ENCODE measurements at regions not wholly inside any gene's neighbourhood (a gene's known extent, or its start where the extent isn't known, plus 50 kb on each side); places are given as distances from the start of the nearest gene placed in this dataset.

DNA sequence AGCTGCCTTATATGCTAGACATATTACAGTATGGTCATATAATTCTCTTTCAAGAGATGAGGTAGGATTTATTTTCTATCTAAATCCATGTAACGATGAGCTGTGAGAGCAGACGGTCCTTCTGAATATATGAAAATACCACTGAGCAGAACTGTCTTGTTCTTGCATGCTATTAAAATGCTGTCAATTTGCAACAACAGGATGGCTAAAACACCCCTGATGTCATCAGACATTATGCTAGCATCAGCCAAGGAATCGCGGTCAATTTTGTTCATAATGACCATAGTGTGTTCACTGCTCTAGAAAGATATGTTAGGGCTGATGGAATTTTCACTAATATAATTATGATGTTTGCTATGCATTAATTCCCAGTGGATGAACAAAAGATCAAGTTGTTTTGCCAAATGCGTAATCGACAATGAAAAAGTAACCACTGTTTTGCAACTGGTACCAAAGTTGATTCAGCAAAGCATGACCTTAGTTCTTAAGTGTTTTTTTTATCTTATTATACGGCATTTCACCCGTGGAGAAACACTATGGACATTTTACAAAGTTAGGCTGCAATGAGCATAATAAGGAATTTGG lies 765.4 kb upstream of the NR2F2 start:
- DNase-seq (ENCODE audit: low read depth) = no peak

DNA sequence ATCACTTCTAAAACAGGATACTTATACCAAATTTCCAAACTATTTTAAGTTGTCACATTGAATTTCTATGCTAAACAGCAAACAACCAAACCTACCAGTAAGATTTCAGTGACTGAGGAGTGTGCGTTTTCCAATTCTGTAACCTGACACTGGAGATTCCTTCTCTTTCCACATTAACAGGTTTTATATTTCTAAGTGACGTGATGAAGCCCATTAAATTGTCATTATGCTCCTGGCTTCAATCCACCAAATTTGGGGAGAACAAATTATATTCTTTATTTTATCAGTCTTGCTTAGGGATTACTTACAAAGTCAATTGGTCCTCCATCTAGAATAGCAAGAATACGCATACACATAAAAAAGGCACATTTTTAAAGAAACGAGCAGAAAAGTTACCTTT lies 764.8 kb upstream of the NR2F2 start:
- DNase-seq (ENCODE audit: low read depth) = no peak

DNA sequence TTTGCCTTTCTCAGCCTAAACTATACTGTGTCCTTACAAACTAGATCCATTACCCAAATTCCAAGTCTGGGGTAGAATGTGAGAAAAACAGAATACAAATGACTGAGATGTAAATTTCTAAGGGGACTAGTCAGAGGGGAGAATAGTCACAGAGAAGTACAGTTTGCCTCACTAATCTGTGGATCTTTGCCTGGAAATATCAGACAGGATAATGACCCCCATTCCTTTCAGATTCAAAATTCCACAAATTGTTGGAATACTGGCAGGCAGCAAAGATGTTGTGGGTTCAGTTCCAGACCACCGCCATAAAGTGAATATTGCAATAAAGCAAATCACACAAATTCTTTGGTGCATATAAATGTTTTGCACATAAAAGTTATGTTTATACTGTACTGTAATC lies 762.8 kb upstream of the NR2F2 start:
- DNase-seq (ENCODE audit: low read depth) = no peak

DNA sequence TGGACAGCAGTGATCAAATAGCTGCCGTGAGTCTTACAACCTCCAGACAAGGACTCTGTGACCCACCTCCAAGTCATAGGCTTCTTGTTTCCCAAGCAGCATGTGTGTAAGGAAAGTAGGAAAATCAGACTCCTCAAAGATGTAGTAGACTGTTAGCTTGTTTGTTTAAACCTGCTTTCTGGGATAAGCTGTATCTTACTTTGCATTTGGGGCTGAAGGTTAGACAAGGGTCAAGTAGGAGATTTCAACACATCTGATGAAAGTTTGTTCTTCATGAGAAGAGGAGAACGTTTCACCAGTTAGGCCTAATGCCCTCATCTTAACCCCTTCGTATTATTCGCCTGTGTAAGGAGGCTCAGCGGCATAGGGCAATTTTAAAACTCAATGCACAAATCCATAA lies 756.4 kb upstream of the NR2F2 start:
- no peak for DNase-seq (ENCODE audit: low read depth)

DNA sequence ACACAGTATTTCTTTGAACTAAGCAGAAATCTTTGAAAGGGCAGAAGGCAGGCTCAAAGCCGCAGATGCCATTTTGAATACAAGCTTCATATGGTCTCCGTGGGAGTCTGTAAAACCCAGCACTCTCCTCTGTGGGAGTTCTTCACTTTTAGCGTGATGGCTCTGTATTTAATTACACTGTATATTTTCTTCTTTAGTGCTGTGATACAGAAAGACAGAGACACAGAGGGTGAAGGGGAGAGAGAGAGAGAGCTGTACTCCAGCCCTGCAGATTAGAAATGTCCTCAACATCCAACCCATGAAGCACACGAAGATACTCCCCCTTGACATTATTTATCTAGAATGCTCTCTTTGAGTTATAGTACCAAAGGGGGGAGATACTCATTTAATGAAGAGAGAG lies 752.6 kb upstream of the NR2F2 start:
- DNase-seq (ENCODE audit: low read depth) = no peak

DNA sequence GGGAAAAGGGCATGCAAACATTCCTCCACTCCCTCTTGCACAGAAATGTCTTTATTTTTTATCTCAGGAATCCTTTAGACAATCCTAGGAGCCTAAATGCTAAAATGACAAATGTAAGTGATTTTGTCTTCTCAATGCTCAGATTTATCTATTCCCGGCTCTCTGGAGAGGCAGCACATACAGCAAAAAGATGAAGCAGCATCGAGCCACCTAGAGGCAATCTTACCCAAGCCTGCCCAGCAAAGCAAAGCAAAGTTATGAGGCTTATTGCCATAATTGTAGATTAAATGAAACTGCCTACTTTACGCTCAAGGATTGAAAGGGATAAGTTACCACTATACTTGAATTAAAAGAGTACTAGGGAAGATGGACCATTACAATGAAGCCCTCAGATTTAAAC lies 750.4 kb upstream of the NR2F2 start:
- DNase-seq (ENCODE audit: low read depth) = no peak

DNA sequence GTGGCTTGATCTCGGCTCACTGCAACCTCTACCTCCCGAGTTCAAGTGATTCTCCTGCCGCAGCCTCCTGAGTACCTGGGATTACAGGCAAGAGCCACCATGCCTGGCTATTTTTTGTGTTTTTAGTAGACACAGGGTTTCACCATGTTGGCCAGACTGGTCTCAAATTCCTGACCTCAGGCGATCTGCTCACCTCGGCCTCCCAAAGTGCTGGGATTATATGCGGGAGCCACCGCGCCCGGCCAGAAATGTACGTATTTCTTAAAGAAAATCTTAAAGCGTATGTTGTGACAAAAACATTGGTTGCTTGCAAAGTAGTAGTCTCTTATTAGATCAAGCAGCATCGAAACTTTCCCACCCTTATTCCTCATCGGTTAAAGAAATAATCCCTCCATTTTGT lies 748.9 kb upstream of the NR2F2 start:
- DNase-seq (ENCODE audit: low read depth) = no peak

DNA sequence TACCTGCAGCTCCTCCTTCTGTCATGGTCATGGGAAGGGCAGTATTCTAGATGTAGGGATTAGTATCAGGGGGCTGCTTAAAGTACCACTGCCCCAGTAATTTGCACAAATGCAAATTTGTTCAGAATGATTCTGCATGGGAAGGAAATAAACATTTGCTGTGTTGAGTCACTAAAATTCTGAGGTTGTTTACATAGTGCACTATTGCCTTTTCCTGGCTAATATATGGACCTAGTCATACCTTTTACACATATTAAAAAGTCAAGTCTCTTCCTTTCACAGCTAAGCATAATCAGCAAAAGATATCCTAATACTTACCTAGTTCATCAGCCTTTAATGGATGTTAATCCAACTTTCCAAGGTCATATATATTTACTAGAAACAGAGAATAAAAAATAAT lies 746.4 kb upstream of the NR2F2 start:
- no peak for DNase-seq (ENCODE audit: low read depth)

DNA sequence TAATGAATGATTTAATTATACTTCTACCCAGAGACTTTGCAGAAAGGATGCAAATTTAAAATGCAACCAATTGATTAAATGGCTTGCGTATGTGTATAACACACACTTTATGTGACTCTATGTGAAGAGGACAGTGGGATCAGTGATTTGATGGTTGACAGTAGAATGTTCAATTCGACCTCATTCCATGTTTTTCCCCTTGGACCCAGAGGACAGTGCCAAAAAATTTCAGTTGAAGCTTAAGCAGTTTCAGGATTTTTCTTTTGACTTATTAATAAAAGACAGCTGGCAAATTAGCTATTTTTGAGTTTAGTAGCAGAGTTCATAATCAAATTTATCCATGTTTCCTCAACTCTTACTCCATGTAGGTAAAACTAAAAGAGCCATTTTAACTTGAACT lies 742.4 kb upstream of the NR2F2 start:
- DNase-seq (ENCODE audit: low read depth) = no peak

DNA sequence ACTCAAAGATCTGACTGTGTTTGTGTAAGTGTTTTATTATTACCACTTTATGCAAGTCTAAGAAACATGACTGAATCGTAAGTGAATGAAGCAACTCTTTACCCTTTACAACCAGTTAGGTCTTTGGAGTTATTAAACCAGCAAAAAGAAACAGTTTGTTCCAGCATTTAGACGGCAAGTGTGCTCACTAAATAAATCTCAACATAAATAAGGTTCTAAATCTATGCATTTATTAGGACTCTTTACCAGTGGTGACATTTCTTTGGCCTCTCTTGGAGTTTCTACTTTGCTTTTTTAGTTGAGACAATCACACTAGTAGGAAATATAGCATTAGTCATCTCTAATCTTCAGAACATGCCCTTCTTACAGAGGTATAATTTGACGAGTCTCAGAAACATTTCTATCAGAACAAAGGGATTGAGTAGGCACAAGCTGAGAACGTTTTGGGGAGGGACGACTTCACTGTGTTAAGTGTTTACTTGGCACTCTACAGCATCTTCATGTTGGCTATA lies 739.9 kb upstream of the NR2F2 start:
- DNase-seq (ENCODE audit: low read depth) = no peak

DNA sequence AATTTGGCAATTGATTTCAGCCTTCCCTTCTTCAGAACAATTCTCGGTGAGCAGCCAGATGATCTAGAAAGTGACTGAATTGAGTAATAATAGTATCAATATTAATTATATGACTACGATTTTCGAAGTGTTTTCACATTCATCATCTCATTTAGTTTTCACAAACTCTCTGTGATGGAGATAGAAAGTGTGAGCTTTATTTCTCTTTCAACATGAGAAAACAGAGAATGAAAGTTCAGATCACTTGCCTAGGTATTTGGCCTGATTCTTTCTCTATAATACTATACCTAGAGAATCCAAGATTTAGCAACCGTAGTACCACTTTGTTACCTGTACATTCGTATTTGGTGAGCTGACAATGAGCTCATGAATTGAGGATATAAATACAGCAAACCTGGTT lies 739.2 kb upstream of the NR2F2 start:
- no peak for DNase-seq (ENCODE audit: low read depth)

DNA sequence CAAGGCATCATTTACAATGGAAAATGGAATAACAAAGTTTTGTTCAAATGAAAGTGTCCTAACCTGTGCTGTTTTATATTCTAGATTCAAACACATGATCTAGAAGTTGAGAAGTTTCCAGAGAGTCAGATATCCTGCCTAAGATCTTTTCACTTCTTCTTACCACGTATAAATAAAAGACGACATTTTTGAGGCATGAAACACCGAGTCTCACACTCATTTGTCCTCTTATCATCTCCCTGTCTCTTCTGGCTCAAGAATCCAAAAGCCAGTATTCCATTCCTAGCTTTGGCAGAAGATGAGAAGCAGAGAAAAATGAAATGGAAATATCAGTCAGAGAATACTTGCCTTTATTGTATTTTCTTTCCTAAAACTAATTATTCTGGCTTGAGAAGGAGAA lies 738.6 kb upstream of the NR2F2 start:
- no peak for DNase-seq (ENCODE audit: low read depth)

DNA sequence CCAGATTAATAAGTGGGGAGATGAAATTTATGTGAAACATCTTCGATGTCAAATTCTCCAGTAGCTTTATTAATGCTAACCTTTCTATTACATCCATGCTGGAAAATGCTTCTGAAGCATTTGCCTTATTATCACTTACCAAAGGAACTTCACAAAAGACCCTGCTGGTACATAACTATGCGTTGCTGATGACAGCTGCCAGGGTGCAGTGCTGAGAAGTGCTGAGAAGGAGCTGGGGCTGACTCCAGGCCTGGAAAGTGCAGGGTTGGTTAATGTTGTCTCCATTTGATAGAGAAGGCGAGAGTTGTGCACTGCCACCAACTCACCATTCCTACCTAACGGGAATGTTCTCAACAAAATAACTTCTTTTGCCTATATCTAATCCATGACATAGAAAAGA lies 736.0 kb upstream of the NR2F2 start:
- no peak for DNase-seq (ENCODE audit: low read depth)

DNA sequence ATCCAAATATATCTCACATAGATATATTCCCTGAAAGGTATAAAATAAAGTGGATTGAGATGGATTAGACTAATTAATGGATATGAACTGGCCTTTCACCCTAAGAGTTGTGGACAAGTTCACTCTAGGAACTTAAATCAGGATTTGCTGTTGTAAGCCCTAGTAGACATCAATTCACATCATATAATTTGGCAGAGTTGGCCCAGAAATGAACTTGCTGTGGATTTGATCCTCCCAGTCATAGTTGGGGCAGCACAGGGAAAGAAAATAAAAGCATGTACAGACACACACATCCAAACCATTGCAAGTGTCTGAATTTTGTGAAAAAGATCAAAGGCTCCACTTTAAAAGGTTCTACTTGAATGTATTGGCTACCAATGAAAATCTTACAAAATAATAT lies 734.7 kb upstream of the NR2F2 start:
- no peak for DNase-seq (ENCODE audit: low read depth)

DNA sequence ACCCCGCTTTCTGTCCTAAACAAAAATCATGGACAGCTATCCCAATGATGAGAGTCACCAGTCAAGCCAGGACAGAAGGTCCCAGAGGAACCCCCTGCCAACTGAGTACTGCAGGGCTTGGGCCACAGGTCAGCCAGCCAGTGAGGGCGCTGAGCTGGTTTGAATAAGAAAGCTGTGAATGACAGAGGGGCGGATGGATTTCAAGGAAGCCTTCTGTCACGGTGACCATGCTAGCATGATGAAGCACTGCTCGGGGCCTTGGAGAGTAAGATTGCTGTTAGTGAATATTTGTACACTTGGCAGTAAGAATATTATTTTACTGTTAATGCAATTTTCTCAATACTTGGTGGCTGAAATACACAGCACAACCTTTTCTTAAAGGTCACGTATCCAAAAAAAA lies 734.0 kb upstream of the NR2F2 start:
- no peak for DNase-seq (ENCODE audit: low read depth)

DNA sequence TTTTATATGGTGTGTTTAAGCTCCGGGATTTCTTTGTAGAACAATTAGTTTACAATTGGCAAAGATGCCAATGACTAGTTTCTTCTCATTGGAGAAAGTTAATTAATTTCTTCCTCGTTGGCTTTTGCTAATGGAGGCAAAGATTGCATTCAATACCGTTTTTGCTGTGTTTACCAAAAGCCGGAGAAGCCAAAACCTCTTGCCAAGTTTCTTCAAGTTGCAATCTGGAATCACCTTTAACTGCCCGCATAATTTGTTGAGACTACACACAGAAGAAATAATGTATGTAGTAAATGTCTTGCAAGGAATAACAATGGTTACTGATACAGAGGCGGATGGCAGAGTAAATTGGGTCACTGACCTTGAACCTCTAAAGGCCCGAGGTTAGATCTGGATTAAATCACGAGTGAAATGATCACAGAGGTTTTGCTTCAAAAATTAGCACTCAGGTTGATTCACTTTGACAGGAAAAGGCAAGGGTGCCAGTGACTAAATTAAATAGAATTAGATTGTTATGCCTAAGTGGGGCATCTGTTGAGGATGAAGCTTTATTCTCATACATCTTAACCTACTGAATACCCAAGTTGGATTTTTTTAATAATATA lies 732.1 kb upstream of the NR2F2 start:
- no peak for DNase-seq (ENCODE audit: low read depth)

DNA sequence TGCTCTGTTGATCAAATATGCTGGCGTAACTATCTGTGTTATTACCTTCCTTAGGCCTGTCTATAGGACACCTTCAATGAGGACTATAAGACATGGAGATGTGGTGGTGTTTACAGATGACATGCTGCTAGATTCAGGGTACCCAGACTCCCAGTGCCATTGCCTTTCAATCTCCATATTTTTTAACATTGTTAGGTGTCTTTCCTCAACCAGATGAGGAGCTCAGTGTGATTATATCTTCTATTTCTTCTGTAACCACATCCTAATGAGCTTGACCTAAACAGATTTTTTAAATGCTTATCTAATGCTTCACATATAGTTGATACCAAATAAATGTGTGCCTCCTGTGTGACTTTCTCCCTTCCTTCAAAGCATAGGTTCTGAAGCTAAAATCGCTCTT lies 730.1 kb upstream of the NR2F2 start:
- DNase-seq (ENCODE audit: low read depth) = no peak

DNA sequence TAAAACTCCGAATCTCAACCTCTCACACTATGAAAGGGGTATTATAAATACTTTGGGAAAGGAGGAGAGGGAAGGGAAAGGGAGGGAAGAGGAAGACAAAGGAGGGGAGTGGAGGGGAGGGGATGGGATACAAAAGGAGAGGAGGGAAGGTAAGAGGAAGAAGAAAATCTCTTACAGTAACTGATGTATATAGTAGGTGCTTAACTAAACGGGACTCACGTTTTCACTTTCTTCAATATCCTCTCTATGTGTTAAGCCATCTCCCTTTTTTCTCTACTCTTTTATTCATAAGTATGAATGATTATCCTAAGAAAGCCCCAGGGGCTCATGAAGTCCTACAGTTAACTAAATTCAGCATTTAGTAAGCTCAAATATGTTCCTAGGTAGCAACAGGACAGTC lies 729.6 kb upstream of the NR2F2 start:
- DNase-seq (ENCODE audit: low read depth) = no peak

DNA sequence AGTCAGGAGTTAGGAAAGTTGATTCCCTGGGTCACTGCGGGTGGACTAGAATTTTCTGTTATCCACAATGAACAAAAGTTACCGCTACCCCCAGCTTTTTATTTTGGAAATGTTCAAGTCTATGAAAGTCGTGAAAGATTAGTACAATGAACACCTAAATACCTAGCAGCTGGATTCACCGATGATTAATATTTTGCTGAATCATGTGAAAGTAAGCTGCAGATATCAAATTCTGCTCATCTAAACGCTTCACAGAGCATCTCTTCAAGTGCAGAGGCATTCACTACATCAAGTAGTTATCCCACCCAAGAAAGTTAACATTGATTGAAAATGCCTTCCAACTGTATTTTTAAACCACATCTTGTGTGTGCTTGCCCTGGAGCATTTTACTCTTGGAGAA lies 729.0 kb upstream of the NR2F2 start:
- DNase-seq (ENCODE audit: low read depth) = no peak

DNA sequence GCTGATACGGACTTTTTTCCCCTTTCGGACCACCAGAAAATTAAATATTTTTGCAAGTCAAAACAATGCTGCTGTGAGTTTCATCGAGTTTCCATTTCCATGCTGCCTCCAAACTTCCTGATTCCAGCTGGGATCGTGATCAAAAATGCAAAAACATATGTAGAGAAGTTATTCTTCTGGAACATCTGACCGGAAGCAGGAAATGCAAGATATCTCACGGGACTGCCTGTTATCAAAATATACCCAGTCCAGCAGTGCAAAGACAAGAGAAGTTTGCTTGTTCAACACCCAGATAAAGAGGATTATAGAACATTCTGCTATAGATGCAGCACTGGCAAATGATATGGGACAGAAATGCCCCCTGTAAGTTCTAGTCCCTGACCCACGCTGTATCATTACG lies 726.7 kb upstream of the NR2F2 start:
- no peak for DNase-seq (ENCODE audit: low read depth)

DNA sequence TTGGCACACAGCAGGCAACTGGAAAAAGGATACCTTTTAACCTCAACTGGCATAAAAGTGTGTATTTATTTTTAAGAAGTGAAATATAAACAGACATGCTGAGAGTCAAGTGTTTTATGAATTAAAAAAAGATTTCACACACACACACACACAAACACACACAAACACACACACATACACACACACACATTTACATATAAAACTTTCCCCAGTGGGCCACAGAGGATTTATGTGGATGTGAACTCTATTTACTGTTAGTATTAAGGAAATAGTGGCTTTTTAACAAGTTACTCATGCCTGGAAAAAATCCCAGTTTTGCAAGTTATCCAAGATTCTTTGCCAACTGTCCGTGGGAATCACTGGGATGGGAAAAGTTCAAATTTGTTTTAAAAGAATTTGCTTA lies 725.9 kb upstream of the NR2F2 start:
- no peak for DNase-seq (ENCODE audit: low read depth)

DNA sequence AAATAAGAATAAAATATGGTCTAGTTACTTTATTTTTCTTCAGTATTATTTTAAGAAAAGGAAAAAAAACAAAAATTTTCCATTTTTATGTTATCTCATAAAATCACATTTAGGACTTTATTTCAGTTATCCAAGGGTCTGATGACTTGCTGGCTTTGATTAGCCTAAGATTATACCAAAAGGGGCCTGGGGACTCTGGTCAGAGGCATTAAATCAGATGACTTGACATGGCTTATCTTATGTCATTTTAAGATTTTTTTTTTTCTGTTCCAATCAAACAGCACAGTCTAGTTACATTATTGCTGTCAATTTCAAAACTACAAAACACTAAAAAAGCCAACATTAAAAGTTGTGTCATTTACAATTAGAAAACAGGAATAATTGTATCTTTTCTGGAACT lies 725.4 kb upstream of the NR2F2 start:
- DNase-seq (ENCODE audit: low read depth) = no peak

DNA sequence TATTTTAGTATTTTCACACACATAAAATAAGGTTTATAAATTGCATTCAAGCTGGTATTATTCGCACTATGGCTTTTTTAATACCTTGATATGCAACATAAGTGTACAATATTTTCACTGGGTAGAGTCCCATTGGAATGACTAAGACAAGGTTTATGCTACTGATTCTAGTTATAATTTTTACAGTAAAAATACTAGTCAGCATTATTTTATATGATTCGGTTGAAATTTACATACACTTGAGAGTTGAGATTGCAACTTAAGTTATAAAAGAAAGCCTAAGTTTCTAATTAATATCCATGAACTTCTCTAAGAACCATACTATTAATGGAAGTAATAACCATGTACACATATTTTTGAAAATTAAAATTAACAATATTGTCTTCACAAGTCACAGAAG lies 723.9 kb upstream of the NR2F2 start:
- no peak for DNase-seq (ENCODE audit: low read depth)

DNA sequence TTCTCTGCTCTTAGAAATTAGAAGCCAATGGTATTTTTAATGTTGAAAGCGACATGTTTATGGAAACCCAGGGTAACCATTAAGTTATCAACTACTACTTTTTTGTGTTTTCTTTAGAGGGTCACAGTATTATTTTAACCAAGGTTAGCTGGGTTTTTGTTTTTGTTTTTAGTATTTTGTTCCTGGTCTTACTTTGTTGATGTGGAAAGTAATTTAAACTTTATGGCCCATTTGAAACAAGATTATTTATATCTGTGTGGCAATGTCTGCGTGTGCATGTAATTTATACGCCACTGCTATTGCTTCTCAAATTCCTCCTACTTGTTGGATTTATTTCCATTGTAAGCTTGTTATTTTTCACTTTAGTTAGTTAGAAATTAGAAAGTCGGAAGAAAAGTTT lies 722.1 kb upstream of the NR2F2 start:
- DNase-seq (ENCODE audit: low read depth) = no peak

DNA sequence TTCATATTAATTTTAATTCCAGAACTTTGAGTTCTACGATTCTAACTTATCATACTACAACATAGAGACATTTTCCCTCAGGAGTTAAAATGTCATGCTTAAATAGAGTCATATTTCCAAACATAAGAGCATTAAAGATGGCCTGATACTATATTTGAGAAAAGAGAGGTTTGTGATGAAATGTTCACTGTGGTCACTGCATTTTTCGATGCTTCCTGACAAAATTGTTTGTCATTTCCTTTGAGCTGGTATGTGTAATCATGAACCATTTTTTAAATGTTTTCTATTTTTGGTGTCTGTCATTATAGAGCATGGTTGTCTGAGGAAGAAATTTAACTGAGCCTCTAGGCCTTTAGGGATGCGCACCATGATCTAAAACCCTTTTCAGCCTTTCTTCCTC lies 721.4 kb upstream of the NR2F2 start:
- no peak for DNase-seq (ENCODE audit: low read depth)
